ENCODE measurements at regions not wholly inside any gene's neighbourhood (a gene's known extent, or its start where the extent isn't known, plus 50 kb on each side); places are given as distances from the start of the nearest gene placed in this dataset.

DNA sequence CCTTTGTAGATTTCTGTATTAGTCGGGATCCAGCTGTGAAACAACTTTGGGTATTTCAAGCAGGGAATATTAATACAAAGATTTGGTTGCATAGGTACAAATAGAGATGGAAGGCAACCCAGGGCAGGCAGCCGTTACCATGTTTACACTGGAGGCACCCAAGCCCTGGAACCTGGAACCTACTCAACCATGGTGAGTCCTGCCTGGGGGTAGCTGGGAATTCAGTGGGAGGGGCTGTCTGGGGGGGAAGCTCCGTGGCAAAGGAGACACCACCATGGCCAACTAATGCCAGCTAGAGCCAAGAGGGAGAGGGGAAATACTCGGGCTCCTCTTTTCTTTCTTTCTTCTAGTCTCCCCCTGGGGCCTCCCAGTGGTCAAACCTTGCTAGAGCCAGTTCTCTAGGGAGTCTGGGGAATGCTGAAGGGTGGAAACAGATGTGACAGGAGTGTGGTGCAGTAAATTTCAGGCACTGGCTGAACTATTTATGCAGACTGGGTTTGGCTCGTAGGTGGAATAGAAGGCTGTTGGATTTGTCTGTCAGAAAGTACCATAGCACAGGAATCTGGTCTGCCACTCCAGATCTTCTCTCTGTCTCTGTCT lies 91.9 kb upstream of the CACNA1E start:
- TF ChIP-seq, protein P1, sequence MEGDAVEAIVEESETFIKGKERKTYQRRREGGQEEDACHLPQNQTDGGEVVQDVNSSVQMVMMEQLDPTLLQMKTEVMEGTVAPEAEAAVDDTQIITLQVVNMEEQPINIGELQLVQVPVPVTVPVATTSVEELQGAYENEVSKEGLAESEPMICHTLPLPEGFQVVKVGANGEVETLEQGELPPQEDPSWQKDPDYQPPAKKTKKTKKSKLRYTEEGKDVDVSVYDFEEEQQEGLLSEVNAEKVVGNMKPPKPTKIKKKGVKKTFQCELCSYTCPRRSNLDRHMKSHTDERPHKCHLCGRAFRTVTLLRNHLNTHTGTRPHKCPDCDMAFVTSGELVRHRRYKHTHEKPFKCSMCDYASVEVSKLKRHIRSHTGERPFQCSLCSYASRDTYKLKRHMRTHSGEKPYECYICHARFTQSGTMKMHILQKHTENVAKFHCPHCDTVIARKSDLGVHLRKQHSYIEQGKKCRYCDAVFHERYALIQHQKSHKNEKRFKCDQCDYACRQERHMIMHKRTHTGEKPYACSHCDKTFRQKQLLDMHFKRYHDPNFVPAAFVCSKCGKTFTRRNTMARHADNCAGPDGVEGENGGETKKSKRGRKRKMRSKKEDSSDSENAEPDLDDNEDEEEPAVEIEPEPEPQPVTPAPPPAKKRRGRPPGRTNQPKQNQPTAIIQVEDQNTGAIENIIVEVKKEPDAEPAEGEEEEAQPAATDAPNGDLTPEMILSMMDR (IDR thresholded peaks at IDR 0.05) = no peak
- TF ChIP-seq POLR2A (IDR thresholded peaks at IDR 0.05) = no peak
